Ectodermal cell (in vitro differentiated cells): ENCODE measurements at regions not wholly inside any gene's neighbourhood (a gene's known extent, or its start where the extent isn't known, plus 50 kb on each side); places are given as distances from the start of the nearest gene placed in this dataset.
"Not testable (repeated sequence)": the region's sequence is repeated elsewhere in the genome, so short reads cannot be mapped to it uniquely, and the experiment has no call there.

Experiments used
- H3K27ac ChIP-seq: 2 replicates; pipeline ENCODE4 v1.7.0; 2013; ENCODE audit warnings: mild to moderate bottlenecking, low read depth, low read length; ENCODE audit not compliant: insufficient read depth, poor library complexity, severe bottlenecking
- H3K27me3 ChIP-seq: 2 replicates; pipeline ENCODE4 v1.7.0; 2013; ENCODE audit warnings: mild to moderate bottlenecking, low read length; ENCODE audit not compliant: insufficient read depth, control insufficient read depth, poor library complexity, severe bottlenecking
- H3K36me3 ChIP-seq: one replicate; pipeline ENCODE4 v1.7.0; 2013; ENCODE audit warnings: low read length; ENCODE audit not compliant: control insufficient read depth, insufficient read depth
- H3K4me1 ChIP-seq: one replicate; pipeline ENCODE4 v1.7.0; 2013; ENCODE audit warnings: low read length; ENCODE audit not compliant: control insufficient read depth, insufficient read depth
- H3K4me3 ChIP-seq: 2 replicates; pipeline ENCODE4 v1.7.0; 2013; ENCODE audit warnings: low read depth, low read length, control low read depth; ENCODE audit not compliant: insufficient read depth
- H3K9me3 ChIP-seq: 2 replicates; pipeline ENCODE4 v1.7.0; 2013; ENCODE audit warnings: mild to moderate bottlenecking, low read length, moderate library complexity; ENCODE audit not compliant: control insufficient read depth
- whole genome bisulfite sequencing, 2 experiments: methylation state at CpG; one replicate each; pipeline ENCODE4 v1.1.7; 2013; ENCODE audit warnings: missing lambda C conversion rate in 2 of 2; 5-methylcytosine and 5-hydroxymethylcytosine counted together

DNA sequence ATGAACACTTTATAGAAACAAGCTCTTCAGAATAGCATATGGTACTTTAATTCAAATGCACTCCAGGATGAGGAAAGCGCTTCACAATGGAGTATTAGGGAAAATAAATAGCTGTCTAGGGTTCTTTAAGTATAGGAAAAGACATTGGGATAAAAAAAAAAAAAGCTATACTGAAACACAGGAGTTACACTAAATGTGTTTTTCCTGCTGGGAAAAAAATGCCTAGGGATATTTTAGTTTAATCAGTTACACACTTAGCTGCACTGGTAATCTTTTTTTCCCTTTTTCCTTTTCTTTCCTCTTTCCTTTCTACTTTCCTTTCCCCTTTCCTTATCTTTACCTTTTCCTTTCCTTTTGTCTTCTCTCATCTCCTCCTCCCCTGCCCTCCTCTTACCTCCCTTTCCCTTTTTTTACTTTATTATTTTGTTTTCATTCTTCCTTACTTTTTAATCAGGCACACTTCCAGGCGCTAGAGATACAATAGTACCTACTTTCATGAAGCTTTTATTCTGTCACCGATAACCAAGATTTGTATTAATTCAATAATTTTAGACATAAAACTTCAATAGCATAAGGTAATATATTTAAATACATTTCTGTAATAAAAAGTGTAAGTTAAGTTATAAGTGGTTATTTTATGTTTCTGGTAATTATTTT is 758.7 kb downstream of the CDH18 start:
- Histone ChIP-seq H3K4me1 (no peaks in the 10 kb centered on the region), H3K27ac (no peak overlapping the region), H3K4me3 (no peak overlapping the region), H3K27me3 (no peaks in the 10 kb centered on the region), H3K9me3 (no peaks in the 10 kb centered on the region), H3K36me3 (no peaks in the 10 kb centered on the region)
- 93 to 96% methylated on average over 1 to 2 of the region's 3 CpGs for WGBS, 2 experiments

DNA sequence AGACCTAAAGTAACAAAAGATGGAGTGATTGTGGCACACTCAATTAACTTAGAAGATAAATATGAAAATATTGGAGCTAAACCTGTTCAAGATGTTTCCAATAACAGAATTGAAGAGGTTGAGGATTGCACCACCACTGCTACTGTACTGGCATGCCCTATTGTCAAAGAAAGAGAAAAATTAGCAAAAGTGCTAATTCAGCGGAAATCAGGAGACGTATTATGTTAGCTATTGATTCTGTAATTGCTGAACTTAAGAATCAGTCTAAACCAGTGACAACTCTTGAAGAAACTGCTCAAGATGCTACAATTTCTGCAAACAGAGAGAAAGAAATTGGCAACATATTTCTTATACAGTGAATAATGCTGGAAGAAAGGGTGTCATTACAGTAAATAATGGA is 754.4 kb downstream of the CDH18 start:
- H3K9me3 ChIP-seq, result no peaks in the 10 kb centered on the region
- H3K27me3 ChIP-seq, result no peaks in the 10 kb centered on the region
- no peak overlapping the region for H3K4me3 ChIP-seq
- WGBS, 2 experiments, result 94 to 96% methylated on average over 2 of the region's 2 CpGs
- no peak overlapping the region for H3K27ac ChIP-seq
- no peaks in the 10 kb centered on the region for H3K36me3 ChIP-seq
- H3K4me1 ChIP-seq, result no peaks in the 10 kb centered on the region

DNA sequence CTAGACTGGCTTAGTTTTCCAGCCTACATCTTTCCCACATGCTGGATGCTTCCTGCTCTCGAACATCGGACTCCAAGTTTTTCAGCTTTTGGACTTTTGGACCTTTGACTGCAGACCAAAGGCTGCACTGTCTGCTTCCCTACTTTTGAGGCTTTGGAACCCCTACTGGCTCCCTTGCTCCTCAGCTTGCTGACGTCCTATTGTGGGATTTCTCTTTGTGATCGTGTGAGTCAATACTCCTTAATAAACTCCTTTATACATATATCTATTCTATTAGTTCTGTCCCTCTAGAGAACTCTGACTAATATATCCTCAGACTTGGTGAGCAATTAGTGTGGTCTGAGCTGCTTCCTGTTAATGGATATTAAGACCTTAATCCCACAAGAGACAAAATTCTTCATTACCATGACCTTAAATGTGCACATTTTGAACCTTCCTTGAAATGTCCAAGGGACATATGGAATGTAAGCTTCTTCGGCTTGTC is 752.9 kb downstream of the CDH18 start:
- Histone ChIP-seq H3K9me3 (no peaks in the 10 kb centered on the region), H3K27ac (no peak overlapping the region), H3K4me1 (no peaks in the 10 kb centered on the region), H3K4me3 (no peak overlapping the region), H3K36me3 (no peaks in the 10 kb centered on the region), H3K27me3 (no peaks in the 10 kb centered on the region)
- 80 to 85% methylated on average over 5 of the region's 5 CpGs for WGBS, 2 experiments

DNA sequence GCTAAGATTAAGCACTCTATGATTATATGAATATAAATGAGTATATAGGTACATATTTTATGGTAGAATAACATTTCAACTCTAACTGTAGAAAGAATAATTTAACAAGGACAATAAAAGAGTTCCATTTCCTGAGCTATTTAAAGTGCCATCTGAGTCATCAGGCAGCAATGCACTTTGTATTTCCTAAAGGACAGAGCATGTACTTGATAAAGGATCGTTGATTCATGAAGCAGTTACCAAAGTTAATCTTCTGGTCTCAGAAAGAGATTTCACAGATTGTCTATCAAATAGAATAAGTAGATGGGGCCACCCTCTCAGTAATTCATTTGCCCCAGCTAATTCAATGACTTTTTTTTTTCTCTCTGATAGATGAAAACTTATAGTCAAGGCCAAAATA is 747.8 kb downstream of the CDH18 start:
- H3K27ac ChIP-seq, result no peak overlapping the region
- H3K36me3 ChIP-seq, result no peaks in the 10 kb centered on the region
- no peaks in the 10 kb centered on the region for H3K9me3 ChIP-seq
- no peak overlapping the region for H3K4me3 ChIP-seq
- no peaks in the 10 kb centered on the region for H3K4me1 ChIP-seq
- WGBS, 2 experiments, result 80 to 96% methylated on average over 1 of the region's 1 CpG
- no peaks in the 10 kb centered on the region for H3K27me3 ChIP-seq

DNA sequence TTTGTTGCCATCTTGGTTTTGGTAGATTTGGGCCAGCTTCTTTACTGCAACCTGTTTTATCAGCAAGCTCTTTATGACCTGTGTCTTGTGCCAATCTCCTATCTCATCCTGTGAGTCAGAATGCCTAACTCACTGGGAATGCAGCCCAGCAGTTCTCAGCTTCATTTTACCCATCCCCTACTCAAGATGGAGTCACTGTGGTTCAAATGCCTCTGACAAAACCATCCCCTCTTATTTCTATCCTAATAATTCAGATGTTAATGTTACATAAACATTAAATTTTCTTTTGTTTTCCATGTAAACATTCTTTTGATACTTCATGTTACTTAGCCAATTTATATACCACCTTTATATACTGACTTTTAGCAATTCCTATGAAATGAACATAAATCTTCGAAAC is 746.3 kb downstream of the CDH18 start:
- Histone ChIP-seq H3K4me3 (no peak overlapping the region), H3K9me3 (no peaks in the 10 kb centered on the region), H3K4me1 (no peaks in the 10 kb centered on the region), H3K27ac (no peak overlapping the region), H3K36me3 (no peaks in the 10 kb centered on the region), H3K27me3 (no peaks in the 10 kb centered on the region)
- 100% methylated on average over 1 of the region's 1 CpG for WGBS, 2 experiments

DNA sequence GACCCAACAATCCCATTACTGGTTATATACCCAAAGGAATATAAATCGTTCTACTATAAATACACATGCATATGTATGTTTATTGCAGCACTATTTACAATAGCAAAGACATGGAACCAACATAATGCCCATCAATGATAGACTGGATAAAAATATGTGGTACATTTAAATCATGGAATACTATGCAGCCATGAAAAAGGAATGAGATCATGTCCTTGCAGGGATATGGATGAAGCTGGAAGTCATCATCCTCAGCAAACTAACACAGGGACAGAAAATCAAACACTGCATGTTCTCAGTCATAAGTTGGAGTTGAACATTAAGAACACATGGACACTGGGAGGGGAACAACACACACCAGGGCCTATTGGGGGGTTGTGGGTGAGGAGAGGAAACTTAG is 741.8 kb downstream of the CDH18 start:
- not testable (repeated sequence) for H3K27ac ChIP-seq, H3K27me3 ChIP-seq, H3K4me3 ChIP-seq, H3K9me3 ChIP-seq, H3K4me1 ChIP-seq, H3K36me3 ChIP-seq
- 100% methylated on average over 1 of the region's 1 CpG; no CpG with 5 or more reads in 1 of the 2 experiments for WGBS, 2 experiments

DNA sequence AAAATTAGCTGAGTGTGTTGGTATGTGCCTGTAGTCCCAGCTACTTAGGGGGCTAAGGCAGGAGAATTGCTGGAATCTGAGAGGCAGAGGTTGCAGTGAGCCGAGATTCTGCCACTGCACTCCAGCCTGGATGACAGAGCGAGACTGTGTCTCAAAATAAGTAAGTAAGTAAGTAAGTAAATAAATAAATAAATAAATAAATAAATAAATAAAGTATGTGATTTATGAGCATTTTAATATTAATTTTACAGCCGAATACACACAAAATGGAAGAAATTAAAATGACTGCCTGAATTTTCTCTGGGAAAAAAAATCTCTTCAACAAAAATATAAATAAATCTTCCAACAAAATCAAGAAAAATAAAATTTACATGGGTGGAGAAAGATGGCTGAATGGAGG is 740.7 kb downstream of the CDH18 start:
- Histone ChIP-seq H3K9me3 (no peaks in the 10 kb centered on the region), H3K36me3 (no peaks in the 10 kb centered on the region), H3K4me3 (no peak overlapping the region), H3K4me1 (no peaks in the 10 kb centered on the region), H3K27ac (no peak overlapping the region), H3K27me3 (no peaks in the 10 kb centered on the region)
- 83 to 92% methylated on average over 1 of the region's 3 CpGs for WGBS, 2 experiments

DNA sequence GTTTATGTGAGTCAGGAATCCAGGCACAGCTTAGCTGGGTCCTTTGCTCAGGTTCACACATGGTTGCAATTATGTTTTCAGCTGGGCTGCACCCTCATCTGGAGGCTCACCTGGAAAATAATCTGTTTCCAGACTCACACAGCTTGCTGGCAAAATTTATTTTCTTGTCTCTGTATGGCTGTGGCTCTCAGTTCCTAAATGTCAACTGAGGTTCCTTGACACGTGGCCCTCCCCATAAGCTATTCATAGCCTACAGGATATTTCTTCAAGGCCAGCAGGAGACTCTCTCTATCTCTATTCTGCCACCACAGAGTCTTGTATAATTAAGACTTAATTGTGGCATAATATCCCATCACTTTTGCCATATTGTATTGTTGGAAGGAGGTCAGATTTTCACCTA is 732.0 kb downstream of the CDH18 start:
- Histone ChIP-seq H3K27me3 (no peaks in the 10 kb centered on the region), H3K4me3 (no peak overlapping the region), H3K4me1 (no peaks in the 10 kb centered on the region), H3K36me3 (no peaks in the 10 kb centered on the region), H3K9me3 (no peaks in the 10 kb centered on the region), H3K27ac (no peak overlapping the region)
- 81 to 82% methylated on average over 1 of the region's 1 CpG for WGBS, 2 experiments

DNA sequence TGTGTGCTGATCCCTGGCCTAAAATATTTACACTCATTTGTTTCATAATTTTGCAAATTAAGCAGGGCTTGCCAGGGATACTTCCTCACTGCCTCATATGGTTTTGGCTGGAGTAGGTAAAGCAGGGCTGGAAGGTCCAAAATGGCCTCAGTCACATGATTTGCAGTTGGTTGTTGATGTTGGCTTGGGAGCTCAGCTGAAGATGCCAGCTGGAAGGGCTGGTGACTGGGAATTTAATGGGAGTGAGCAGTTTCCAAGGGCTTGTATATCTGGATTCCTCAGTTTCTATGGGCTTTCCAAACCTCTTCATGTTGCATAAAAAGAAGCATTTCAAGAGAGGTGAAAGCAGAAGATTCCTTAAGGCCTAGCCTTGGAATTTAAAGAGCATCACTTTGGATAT is 729.3 kb downstream of the CDH18 start:
- no peak overlapping the region for H3K4me3 ChIP-seq
- no peaks in the 10 kb centered on the region for H3K27me3 ChIP-seq
- no peak overlapping the region for H3K27ac ChIP-seq
- no peaks in the 10 kb centered on the region for H3K4me1 ChIP-seq
- no peaks in the 10 kb centered on the region for H3K36me3 ChIP-seq
- H3K9me3 ChIP-seq, result no peaks in the 10 kb centered on the region

DNA sequence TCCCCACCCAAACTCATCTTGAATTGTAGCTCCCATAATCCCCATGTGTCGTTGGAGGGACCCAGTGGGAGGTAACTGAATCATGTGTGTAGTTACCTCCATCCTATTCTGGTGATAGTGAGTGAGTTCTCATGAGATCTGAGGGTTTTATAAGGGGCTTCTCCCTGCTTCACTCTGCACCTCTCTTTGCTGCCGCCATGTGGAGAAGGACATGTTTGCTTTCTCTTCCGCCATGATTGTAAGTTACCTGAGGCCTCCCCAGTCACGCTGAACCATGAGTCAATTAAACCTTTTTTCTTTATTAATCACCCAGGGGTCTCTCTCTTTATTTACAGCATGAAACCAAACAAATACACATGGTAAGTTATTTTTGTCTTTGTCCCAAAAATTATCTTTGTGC is 726.1 kb downstream of the CDH18 start:
- Histone ChIP-seq H3K9me3 (no peaks in the 10 kb centered on the region), H3K4me3 (no peak overlapping the region), H3K27ac (no peak overlapping the region), H3K27me3 (no peaks in the 10 kb centered on the region), H3K4me1 (no peaks in the 10 kb centered on the region), H3K36me3 (no peaks in the 10 kb centered on the region)
- 90% methylated on average over 4 of the region's 4 CpGs for WGBS, 2 experiments

DNA sequence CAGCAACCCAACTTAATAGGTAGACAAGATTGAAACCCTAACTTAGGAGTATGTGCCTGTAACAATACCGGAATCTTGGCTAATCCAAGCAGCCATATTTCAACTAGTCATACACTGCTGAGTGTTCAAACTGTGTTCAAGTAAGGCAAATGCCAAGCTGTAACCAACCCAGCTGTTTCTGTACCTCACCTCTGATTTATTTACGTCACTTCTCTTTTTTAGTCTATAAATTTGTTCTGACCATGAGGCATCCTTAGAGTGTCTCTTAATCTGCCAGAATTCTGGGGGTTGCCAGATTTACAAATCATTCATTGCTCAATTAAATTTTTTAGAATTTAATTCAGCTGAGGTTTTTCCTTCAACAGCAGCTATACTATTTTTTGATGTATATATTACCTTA is 723.2 kb downstream of the CDH18 start:
- H3K4me3 ChIP-seq, result no peak overlapping the region
- no peak overlapping the region for H3K27ac ChIP-seq
- no peaks in the 10 kb centered on the region for H3K9me3 ChIP-seq
- no peaks in the 10 kb centered on the region for H3K4me1 ChIP-seq
- no peaks in the 10 kb centered on the region for H3K36me3 ChIP-seq
- no peaks in the 10 kb centered on the region for H3K27me3 ChIP-seq
- 96 to 98% methylated on average over 2 of the region's 2 CpGs for WGBS, 2 experiments
